BE2C (cell line): ENCODE measurements at regions not wholly inside any gene's neighbourhood (a gene's known extent, or its start where the extent isn't known, plus 50 kb on each side); places are given as distances from the start of the nearest gene placed in this dataset.
"Not testable (repeated sequence)": the region's sequence is repeated elsewhere in the genome, so short reads cannot be mapped to it uniquely, and the experiment has no call there.

ENCODE experiments used
- DNase-seq: peaks from one replicate; pipeline ENCODE4 v3.0.0-alpha.2; 2020
- H3K27me3 ChIP-seq: fragments of 250-450 bp; sonication (Bioruptor Pico); 2 replicates; pipeline ENCODE4 v1.5.1; 2020; ENCODE audit warnings: mild to moderate bottlenecking
- H3K36me3 ChIP-seq: fragments of 250-450 bp; sonication (Bioruptor Pico); 2 replicates; pipeline ENCODE4 v1.5.1; 2020; ENCODE audit warnings: mild to moderate bottlenecking
- H3K4me1 ChIP-seq: fragments of 250-450 bp; sonication (Bioruptor Pico); 2 replicates; pipeline ENCODE4 v1.5.1; 2020
- H3K4me3 ChIP-seq: 2 replicates; pipeline ENCODE4 v1.5.1; 2011; ENCODE audit warnings: low read depth, low read length
- H3K9me3 ChIP-seq: fragments of 250-450 bp; sonication (Bioruptor Pico); 2 replicates; pipeline ENCODE4 v1.5.1; 2020
- CTCF ChIP-seq: IDR thresholded peaks from 2 replicates; pipeline ENCODE4 v1.5.1; 2012; ENCODE audit warnings: mild to moderate bottlenecking, low read depth, low read length

DNA sequence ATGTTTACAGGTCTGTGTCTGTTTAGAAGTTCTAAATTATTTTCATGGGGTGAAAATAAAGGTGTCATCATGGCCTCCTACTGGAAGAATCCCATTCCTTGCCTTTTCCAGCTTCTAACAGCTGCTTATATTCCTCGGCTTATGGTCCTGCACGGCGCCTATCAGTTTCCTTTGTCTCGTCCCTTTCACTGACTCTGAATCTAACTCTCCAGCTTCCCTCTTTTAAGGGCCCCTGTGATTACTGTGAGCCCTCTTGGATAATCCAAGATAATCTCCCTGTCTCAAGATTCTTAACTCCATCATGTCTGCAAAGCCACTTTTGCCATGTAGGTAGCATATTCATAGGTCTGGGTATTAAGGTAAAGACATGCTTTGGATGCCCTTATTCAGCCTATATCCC lies 441.0 kb upstream of the ERCC4 start:
- no peaks in the 10 kb centered on the region for H3K4me1 ChIP-seq
- no peaks in the 10 kb centered on the region for H3K36me3 ChIP-seq
- no peak for TF ChIP-seq CTCF
- DNase-seq: no peak
- no peaks in the 10 kb centered on the region for H3K27me3 ChIP-seq
- no peak overlapping the region for H3K4me3 ChIP-seq
- H3K9me3 ChIP-seq: no peaks in the 10 kb centered on the region; the same call in 1 of the 2 replicates

DNA sequence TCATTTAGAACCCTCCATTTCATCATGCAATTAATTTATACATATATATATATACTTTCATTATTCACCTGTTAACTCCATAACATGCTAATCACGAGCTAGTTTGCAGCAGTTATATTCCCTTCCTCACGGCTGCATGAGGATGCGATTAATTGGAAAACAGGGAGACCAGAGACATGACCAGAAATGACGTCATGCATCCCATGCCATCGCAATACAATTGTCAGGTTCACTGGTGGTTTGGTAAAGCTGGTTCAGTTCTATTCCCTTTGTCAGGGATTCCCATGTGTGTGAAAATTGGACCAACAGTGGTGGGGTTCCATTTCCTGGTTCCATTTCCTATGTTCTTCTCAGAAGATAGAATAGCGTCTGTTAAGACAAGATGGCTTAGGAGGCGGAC lies 440.4 kb upstream of the ERCC4 start:
- Histone ChIP-seq H3K9me3 (no peaks in the 10 kb centered on the region; the same call in 1 of the 2 replicates), H3K27me3 (no peaks in the 10 kb centered on the region)
- no peak for TF ChIP-seq CTCF

DNA sequence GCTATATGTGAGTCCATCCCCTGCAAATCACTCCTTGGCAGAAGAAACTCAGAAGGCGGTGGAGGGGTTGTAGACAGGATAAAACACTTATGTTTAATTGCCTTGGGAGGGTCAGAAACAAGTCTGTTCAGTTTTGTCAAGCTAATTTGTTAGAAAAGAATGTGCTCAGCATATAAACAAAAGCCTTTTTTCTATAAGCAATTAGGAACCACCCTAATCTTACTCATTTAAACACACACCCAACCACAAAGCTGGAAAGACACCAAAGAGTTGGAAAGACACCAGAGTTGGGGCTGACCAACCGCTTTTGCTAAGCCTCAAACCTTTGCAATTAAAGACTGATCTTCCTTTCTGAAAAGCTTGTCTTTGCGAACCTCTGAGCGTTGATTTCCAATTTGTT lies 439.2 kb upstream of the ERCC4 start:
- Histone ChIP-seq H3K4me3 (no peak overlapping the region), H3K27me3 (no peaks in the 10 kb centered on the region), H3K4me1 (no peaks in the 10 kb centered on the region), H3K36me3 (no peaks in the 10 kb centered on the region), H3K9me3 (no peaks in the 10 kb centered on the region; the same call in 1 of the 2 replicates)
- DNase-seq: no peak
- TF ChIP-seq CTCF: no peak

More for the DNA sequence above, 440.4 kb upstream of the ERCC4 start:
- Histone ChIP-seq H3K36me3 (no peaks in the 10 kb centered on the region), H3K4me1 (no peaks in the 10 kb centered on the region), H3K4me3 (no peak overlapping the region)
- no peak for DNase-seq

GRCh38 chr16:13483121-13483520 lies 436.8 kb upstream of the ERCC4 start:
- Histone ChIP-seq H3K27me3 (no peaks in the 10 kb centered on the region), H3K4me3 (no peak overlapping the region)
- TF ChIP-seq CTCF: no peak

GRCh38 chr16:13489416-13489815 lies 430.5 kb upstream of the ERCC4 start:
- DNase-seq, H3K4me1 ChIP-seq, H3K36me3 ChIP-seq, H3K27me3 ChIP-seq, H3K4me3 ChIP-seq, H3K9me3 ChIP-seq: not testable (repeated sequence)

More at GRCh38 chr16:13483121-13483520, 436.8 kb upstream of the ERCC4 start:
- H3K9me3 ChIP-seq: no peaks in the 10 kb centered on the region; the same call in 1 of the 2 replicates
- DNase-seq: no peak
- H3K4me1 ChIP-seq: no peaks in the 10 kb centered on the region
- no peaks in the 10 kb centered on the region for H3K36me3 ChIP-seq

- Histone ChIP-seq H3K4me3 (no peak overlapping the region), H3K9me3 (no peaks in the 10 kb centered on the region), H3K27me3 (no peaks in the 10 kb centered on the region), H3K36me3 (no peaks in the 10 kb centered on the region), H3K4me1 (no peaks in the 10 kb centered on the region)
- DNase-seq: no peak
- no peak for TF ChIP-seq CTCF
Measured at GRCh38 chr16:13492046-13492445, 427.9 kb upstream of the ERCC4 start.
